ENCODE measurements at regions not wholly inside any gene's neighbourhood (a gene's known extent, or its start where the extent isn't known, plus 50 kb on each side); places are given as distances from the start of the nearest gene placed in this dataset.
A peak's percentile ranks its signal among the peaks of the same experiment; 100 is the strongest.

GRCh38 chr17:77279448-77280303 is 138.9 kb downstream of the SEC14L1 start (continued):
- no peak for TF ChIP-seq ZNF609 (CRISPR knock-in tag; IDR thresholded peaks at IDR 0.05; ENCODE audit: borderline replicate concordance)
- TF ChIP-seq RCOR2 (CRISPR knock-in tag; IDR thresholded peaks at IDR 0.05) = peak; percentile 65
- TF ChIP-seq KDM5A (IDR thresholded peaks at IDR 0.05; ENCODE audit: borderline replicate concordance, low read length) = no peak
- no peak for TF ChIP-seq SNAPC4 (CRISPR knock-in tag; IDR thresholded peaks at IDR 0.05)
- 0 out of 2 replicates have a peak, but pooled peaks have one; percentile 35 for TF ChIP-seq ELF4 (CRISPR knock-in tag; IDR thresholded peaks at IDR 0.05; ENCODE audit: borderline replicate concordance)
- TF ChIP-seq ZNF3 (CRISPR knock-in tag; IDR thresholded peaks at IDR 0.05) = peak; percentile 52; the same call in 1 of the 2 replicates
- peak; percentile 87 for TF ChIP-seq NFYB (CRISPR knock-in tag; IDR thresholded peaks at IDR 0.05)
- peak; percentile 95 for TF ChIP-seq SRF (IDR thresholded peaks at IDR 0.05; ENCODE audit: low read depth, low read length)
- TF ChIP-seq RFXANK (CRISPR knock-in tag; IDR thresholded peaks at IDR 0.05) = peak; percentile 35; the same call in 1 of the 2 replicates
- no peak for TF ChIP-seq ZNF558 (CRISPR knock-in tag; IDR thresholded peaks at IDR 0.05; ENCODE audit: borderline replicate concordance)
- TF ChIP-seq ZBTB7B (CRISPR knock-in tag; IDR thresholded peaks at IDR 0.05) = peak; percentile 88; the same call in 1 of the 2 replicates
- TF ChIP-seq DNMT3B (CRISPR knock-in tag; conservative IDR thresholded peaks at IDR 0.05) = peak; percentile 73; the same call in 1 of the 2 replicates
- 0 out of 2 replicates have a peak, but pooled peaks have one; percentile 26 for TF ChIP-seq NFKB2 (CRISPR knock-in tag; IDR thresholded peaks at IDR 0.05; ENCODE audit: borderline replicate concordance)
- peak; percentile 71; the same call in 1 of the 2 replicates for TF ChIP-seq ZBTB34 (CRISPR knock-in tag; IDR thresholded peaks at IDR 0.05)
- no peak for TF ChIP-seq ZNF30 (CRISPR knock-in tag; IDR thresholded peaks at IDR 0.05)
- TF ChIP-seq ZNF883 (CRISPR knock-in tag; IDR thresholded peaks at IDR 0.05; ENCODE audit: not compliant biosample characterization) = peak; percentile 80
- TF ChIP-seq ZNF530 (CRISPR knock-in tag; IDR thresholded peaks at IDR 0.05; ENCODE audit: low read depth) = no peak
- TF ChIP-seq ZSCAN9 (CRISPR knock-in tag; IDR thresholded peaks at IDR 0.05; ENCODE audit: borderline replicate concordance) = peak; percentile 71; the same call in 1 of the 2 replicates
- TF ChIP-seq NFRKB (IDR thresholded peaks at IDR 0.05) = no peak

Data from HepG2 (cell line).